ENCODE measurements at regions not wholly inside any gene's neighbourhood (a gene's known extent, or its start where the extent isn't known, plus 50 kb on each side); places are given as distances from the start of the nearest gene placed in this dataset.

GRCh38 chr5:179413711-179414458, 68.6 kb upstream of the ADAMTS2 start:
- TF ChIP-seq JUND (IDR thresholded peaks at IDR 0.05; ENCODE audit: low read depth, low read length) (no peak), CTCF (IDR thresholded peaks at IDR 0.05 in 2 of 3, conservative IDR thresholded peaks at IDR 0.05 in 1 of 3; ENCODE audit: control insufficient read depth in 2 of 3, extremely low read depth in 1 of 3, insufficient read depth in 1 of 3, low read depth in 3 of 3, low read length in 3 of 3) (no peak), BCL11A (IDR thresholded peaks at IDR 0.05; ENCODE audit: low read depth, low read length) (no peak), EP300 (IDR thresholded peaks at IDR 0.05; ENCODE audit: borderline replicate concordance in 1 of 2, control insufficient read depth in 1 of 2, low read depth in 2 of 2, low read length in 2 of 2) (no peak), YY1 (IDR thresholded peaks at IDR 0.05; ENCODE audit: low read depth, low read length) (no peak), USF1 (IDR thresholded peaks at IDR 0.05; ENCODE audit: borderline replicate concordance, extremely low read length, insufficient read depth, low read depth, low read length) (no peak), PBX3 (IDR thresholded peaks at IDR 0.05; ENCODE audit: insufficient replicate concordance, low read depth, low read length) (no peak), TCF7 (IDR thresholded peaks at IDR 0.05; ENCODE audit: borderline replicate concordance) (no peak), ETV6 (conservative IDR thresholded peaks at IDR 0.05 in 1 of 2, IDR thresholded peaks at IDR 0.05 in 1 of 2; ENCODE audit: borderline replicate concordance in 1 of 2, low read depth in 1 of 2) (no peak), POLR2AphosphoS5 (IDR thresholded peaks at IDR 0.05; ENCODE audit: low read length) (no peak), SUPT20H (IDR thresholded peaks at IDR 0.05; ENCODE audit: borderline replicate concordance, control insufficient read depth, low read depth, low read length) (no peak), POLR2A (IDR thresholded peaks at IDR 0.05; ENCODE audit: low read depth, low read length) (no peak)
